Heart right ventricle (tissue), 16 donors: ENCODE measurements at regions not wholly inside any gene's neighbourhood (a gene's known extent, or its start where the extent isn't known, plus 50 kb on each side); places are given as distances from the start of the nearest gene placed in this dataset.

Source experiments
- ATAC-seq, 8 donors: fragments of 200-7000 bp; cut with Tn5 transposase; one replicate each; pipeline ENCODE4 v1.9.1; 2020; ENCODE audit warnings: mild to moderate bottlenecking in 8 of 8, moderate library complexity in 8 of 8, moderate number of reproducible peaks in 1 of 8
- DNase-seq, 2 donors: peaks; one replicate each; pipeline ENCODE4 v3.0.0-alpha.2; 2020
- H3K27ac ChIP-seq, 10 donors: fragments of 200-600 bp; sonication (generic) in 2 of 10; one replicate each; pipeline versions ENCODE4 v1.5.0 to v1.8.0; 2020 to 2022; ENCODE audit warnings: mild to moderate bottlenecking in 3 of 10
- H3K27me3 ChIP-seq, 7 donors: fragments of 200-600 bp; one replicate each; pipeline ENCODE4 v1.8.0; 2021 to 2022; ENCODE audit warnings: mild to moderate bottlenecking in 2 of 7
- H3K36me3 ChIP-seq, 9 donors: fragments of 200-600 bp; sonication (generic) in 1 of 9; one replicate each; pipeline versions ENCODE4 v1.5.0 to v1.8.0; 2020 to 2022; ENCODE audit warnings: mild to moderate bottlenecking in 2 of 9
- H3K4me1 ChIP-seq, 9 donors: fragments of 200-600 bp; sonication (generic) in 1 of 9; one replicate each; pipeline versions ENCODE4 v1.5.0 to v1.8.0; 2020 to 2022; ENCODE audit warnings: mild to moderate bottlenecking in 4 of 9
- H3K4me3 ChIP-seq, 10 donors: fragments of 200-600 bp; sonication (generic) in 2 of 10; one replicate each; pipeline versions ENCODE4 v1.5.0 to v1.8.0; 2020 to 2022; ENCODE audit warnings: mild to moderate bottlenecking in 7 of 10, moderate library complexity in 2 of 10
- H3K9me3 ChIP-seq, 11 donors: fragments of 200-600 bp in 10 of 11; sonication (generic) in 2 of 11; one replicate each; pipeline versions ENCODE4 v1.5.0 to v1.8.0; 2013 to 2022; ENCODE audit warnings: mild to moderate bottlenecking in 2 of 11, control low read depth in 1 of 11, moderate library complexity in 1 of 11
- WGBS, 2 donors: extraction: QIAGEN DNeasy Blood & Tissue Kit; methylation state at CpG; one replicate each; pipeline ENCODE4 v1.1.7; 2013; ENCODE audit warnings: inconsistent platforms in 1 of 2; 5-methylcytosine and 5-hydroxymethylcytosine counted together
- intact Hi-C, 10 donors: fragments of 100-400 bp; cut with DNase I; formaldehyde crosslinking; loops; one replicate each; pipeline versions ENCODE4 v1.11.1 to v1.14.2; 2022
- TF ChIP-seq, protein P1 (sequence below), 9 donors: fragments of 200-600 bp; sonication (generic) in 2 of 9; IDR thresholded peaks; one replicate each; pipeline versions ENCODE4 v1.5.0 to v1.8.0; 2021 to 2022; ENCODE audit warnings: antibody characterized with exemption in 9 of 9, mild to moderate bottlenecking in 5 of 9, moderate library complexity in 1 of 9
- donor health status: Arrhythmogenic right ventricular cardiomyopathy.
- donor health status: ischemic (EF 13 %, LVEDD 7.1; RV severe dilation, severe dysfunction).
- donor health status: healthy with polysubstance abuse.
- donor health status: DM: no; HTN: yes; CAD: no.
- donor health status: DM: no; HTN: no; CAD: no.
- donor health status: ischemic (EF 25% LVEDD 6.9; RV normal size, moderate dysfunction).
- donor health status: ischemic (EF 25% LVEDD 5.7; RV mildly dilated, moderate dysfunction).
- donor health status: healthy.
- donor health status: DM: yes; HTN: yes; CAD: no.
- donor health status: Ischemic cardiomyopathy.
- donor health status: ischemic (EF 35%, LVEDD 5.7; RV mildly dilated, moderate dysfunction).
- donor health status: nonischemic (EF 11% LVEDD 7.7; RV severe dilation, severe dysfunction).
- donor health status: DM: yes; HTN: yes; CAD: no.
- donor health status: PGD.
- donor health status: ischemic (EF 29% LVEDD 5.4; RV normal size, mild dysfunction).
- donor health status: nonischemic (EF 23%, LVEDD 6.1; RV moderate dilation, normal function).

DNA sequence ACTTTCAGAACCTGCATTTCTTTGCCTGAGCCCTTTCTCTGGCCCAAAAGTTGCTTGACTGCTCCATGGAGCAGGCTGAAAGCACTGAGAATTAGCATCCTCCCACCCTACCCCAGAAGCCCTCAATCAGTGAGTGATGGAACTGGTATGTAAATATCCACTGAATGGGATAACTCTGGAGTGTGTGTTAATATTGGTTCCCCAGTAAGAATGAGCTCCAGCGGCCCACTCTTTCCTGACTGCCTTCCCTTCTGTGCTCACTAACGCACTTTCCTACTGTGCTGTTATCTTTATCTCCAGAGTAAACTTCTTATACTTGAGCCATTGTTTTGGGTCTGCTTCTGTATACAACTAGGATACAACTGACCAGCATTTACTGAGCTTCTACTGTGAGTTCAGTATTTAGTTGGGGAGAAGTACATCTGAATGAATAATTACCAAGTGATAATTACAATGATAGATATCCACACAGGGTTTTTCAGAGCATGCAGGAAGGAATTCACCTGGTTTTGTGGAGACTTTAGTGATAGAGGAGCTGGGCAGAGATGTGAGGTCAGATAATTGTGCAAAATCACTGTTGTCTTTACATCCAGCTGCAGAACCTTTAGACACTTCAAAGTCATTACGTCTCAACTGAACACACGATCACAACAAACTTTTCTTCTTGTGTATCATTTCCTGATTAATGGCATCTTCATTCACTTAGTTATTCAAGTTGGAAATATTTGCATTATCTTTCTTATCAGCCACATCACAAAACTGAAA is 149.2 kb upstream of the BTG1 start:
- intact Hi-C loops, result no loop called here
- ATAC-seq, result no peak
- TF ChIP-seq, protein P1, sequence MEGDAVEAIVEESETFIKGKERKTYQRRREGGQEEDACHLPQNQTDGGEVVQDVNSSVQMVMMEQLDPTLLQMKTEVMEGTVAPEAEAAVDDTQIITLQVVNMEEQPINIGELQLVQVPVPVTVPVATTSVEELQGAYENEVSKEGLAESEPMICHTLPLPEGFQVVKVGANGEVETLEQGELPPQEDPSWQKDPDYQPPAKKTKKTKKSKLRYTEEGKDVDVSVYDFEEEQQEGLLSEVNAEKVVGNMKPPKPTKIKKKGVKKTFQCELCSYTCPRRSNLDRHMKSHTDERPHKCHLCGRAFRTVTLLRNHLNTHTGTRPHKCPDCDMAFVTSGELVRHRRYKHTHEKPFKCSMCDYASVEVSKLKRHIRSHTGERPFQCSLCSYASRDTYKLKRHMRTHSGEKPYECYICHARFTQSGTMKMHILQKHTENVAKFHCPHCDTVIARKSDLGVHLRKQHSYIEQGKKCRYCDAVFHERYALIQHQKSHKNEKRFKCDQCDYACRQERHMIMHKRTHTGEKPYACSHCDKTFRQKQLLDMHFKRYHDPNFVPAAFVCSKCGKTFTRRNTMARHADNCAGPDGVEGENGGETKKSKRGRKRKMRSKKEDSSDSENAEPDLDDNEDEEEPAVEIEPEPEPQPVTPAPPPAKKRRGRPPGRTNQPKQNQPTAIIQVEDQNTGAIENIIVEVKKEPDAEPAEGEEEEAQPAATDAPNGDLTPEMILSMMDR (IDR thresholded peaks at IDR 0.05), result no peak
- no peaks in the 10 kb centered on the region for H3K27me3 ChIP-seq
- H3K4me1 ChIP-seq, result peaks cover 0 to 27% (median 0%) of the 10 kb centered on the region in 9 donors
- DNase-seq, result no peak
- 81 to 83% methylated on average over 4 of the region's 4 CpGs for WGBS, 2 donors
- no peaks in the 10 kb centered on the region for H3K36me3 ChIP-seq
- no peak overlapping the region for H3K4me3 ChIP-seq
- H3K27ac ChIP-seq, result no peak overlapping the region
- no peaks in the 10 kb centered on the region for H3K9me3 ChIP-seq

DNA sequence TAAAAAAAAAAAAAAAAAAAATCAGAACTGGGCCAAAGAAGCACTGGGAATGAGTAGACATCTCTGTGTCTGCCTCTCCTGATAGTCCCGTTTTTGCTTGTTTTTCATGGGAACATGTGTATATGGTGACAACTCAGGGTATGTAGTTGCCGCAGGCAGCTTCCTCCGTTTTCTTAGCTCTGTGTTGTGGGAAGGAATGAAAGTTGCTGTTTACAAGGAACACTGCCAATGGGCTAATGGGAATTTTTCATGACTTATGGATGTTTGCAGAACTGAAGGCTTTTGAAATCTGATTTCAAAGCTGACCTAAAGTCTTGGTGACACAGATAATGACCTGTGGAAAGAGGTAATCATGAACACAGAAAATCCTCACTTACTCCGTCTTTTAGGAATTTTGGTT is 146.4 kb upstream of the BTG1 start:
- 92 to 97% methylated on average over 4 of the region's 4 CpGs for WGBS, 2 donors

DNA sequence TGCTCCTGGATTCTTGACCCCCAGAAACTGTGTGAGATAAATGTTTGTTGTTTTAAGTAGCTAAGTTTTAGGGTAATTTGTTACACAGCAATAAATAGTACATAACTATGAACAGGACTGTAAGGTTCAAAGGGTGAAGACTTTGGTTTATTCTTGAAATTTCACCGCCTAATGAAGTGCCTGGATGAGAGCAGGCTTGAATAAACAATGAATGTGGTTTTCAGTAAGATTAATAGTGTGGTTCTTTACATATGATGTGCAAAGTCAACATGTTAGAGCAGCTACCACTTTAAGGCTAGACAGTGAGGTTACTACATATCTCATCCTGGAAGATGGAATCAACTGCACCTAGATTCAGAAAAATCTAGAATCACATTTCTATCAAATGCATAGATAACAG is 145.2 kb upstream of the BTG1 start:
- intact Hi-C loops, result no loop called here
- Histone ChIP-seq H3K27ac (no peak overlapping the region), H3K27me3 (no peaks in the 10 kb centered on the region), H3K4me1 (peaks cover 0 to 5% (median 0%) of the 10 kb centered on the region in 9 donors), H3K36me3 (no peaks in the 10 kb centered on the region), H3K4me3 (no peak overlapping the region), H3K9me3 (no peaks in the 10 kb centered on the region)
- DNase-seq (no peak), ATAC-seq (no peak)
- TF ChIP-seq, protein P1 (IDR thresholded peaks at IDR 0.05), result no peak
- WGBS, 2 donors, result 93 to 97% methylated on average over 1 of the region's 1 CpG

More for the DNA sequence above, 146.4 kb upstream of the BTG1 start:
- H3K27ac ChIP-seq, result no peak overlapping the region
- H3K4me1 ChIP-seq, result peaks cover 0 to 5% (median 0%) of the 10 kb centered on the region in 9 donors
- no peaks in the 10 kb centered on the region for H3K9me3 ChIP-seq
- ATAC-seq (no peak), DNase-seq (no peak)
- no peaks in the 10 kb centered on the region for H3K36me3 ChIP-seq
- H3K27me3 ChIP-seq, result no peaks in the 10 kb centered on the region
- intact Hi-C loops, result no loop called here
- TF ChIP-seq, protein P1 (IDR thresholded peaks at IDR 0.05), result no peak
- H3K4me3 ChIP-seq, result no peak overlapping the region

DNA sequence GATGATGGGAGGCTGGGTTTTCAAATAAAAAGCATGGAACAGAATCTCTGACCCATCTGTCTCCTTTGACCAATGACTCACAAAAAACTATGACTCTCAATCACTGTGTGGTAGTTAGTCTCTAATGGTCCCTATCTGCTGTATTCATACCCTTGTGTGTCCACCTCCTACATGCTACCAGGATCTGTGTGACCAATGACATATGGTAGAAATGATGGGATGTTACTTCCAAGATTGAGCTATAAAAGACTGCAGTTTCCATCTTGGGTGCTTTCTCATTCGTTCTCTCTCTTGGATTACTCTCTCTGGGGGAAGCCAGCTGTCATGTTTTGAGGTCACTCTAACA is 144.7 kb upstream of the BTG1 start:
- H3K27me3 ChIP-seq, result no peaks in the 10 kb centered on the region
- 83 to 88% methylated on average over 1 of the region's 1 CpG for WGBS, 2 donors
- no peak overlapping the region for H3K27ac ChIP-seq
- peaks cover 0 to 5% (median 0%) of the 10 kb centered on the region in 9 donors for H3K4me1 ChIP-seq
- H3K36me3 ChIP-seq, result no peaks in the 10 kb centered on the region
- no peaks in the 10 kb centered on the region for H3K9me3 ChIP-seq
- intact Hi-C loops, result no loop called here
- TF ChIP-seq, protein P1 (IDR thresholded peaks at IDR 0.05), result no peak
- no peak overlapping the region for H3K4me3 ChIP-seq
- ATAC-seq (no peak), DNase-seq (no peak)
